ENCODE measurements at regions not wholly inside any gene's neighbourhood (a gene's known extent, or its start where the extent isn't known, plus 50 kb on each side); places are given as distances from the start of the nearest gene placed in this dataset.

GRCh38 chr4:125550769-125551168 lies 236.0 kb downstream of the FAT4 start:
- Histone ChIP-seq H3K4me2 (ENCODE audit: low read depth, low read length) (no peak overlapping the region), H3F3A (ENCODE audit: insufficient read depth, low read length) (no peaks in the 10 kb centered on the region), H3K79me2 (ENCODE audit: low read length) (no peaks in the 10 kb centered on the region), H3K36me3 (replicated peaks; ENCODE audit: insufficient read depth, low read length) (no peaks in the 10 kb centered on the region), H3K9ac (ENCODE audit: low read length) (no peak overlapping the region), H2AFZ (ENCODE audit: low read length) (no peak overlapping the region), H3K27me3 (replicated peaks; ENCODE audit: insufficient read depth, low read length) (no peaks in the 10 kb centered on the region), H3K27ac (ENCODE audit: low read length) (no peak overlapping the region), H3K9me3 (replicated peaks; ENCODE audit: insufficient read depth, low read length) (no peaks in the 10 kb centered on the region), H3K4me3 (ENCODE audit: low read length) (no peak overlapping the region), H4K20me1 (ENCODE audit: insufficient read depth, low read length) (no peaks in the 10 kb centered on the region), H3K4me1 (ENCODE audit: low read length) (no peaks in the 10 kb centered on the region), H3K9me2 (replicated peaks; ENCODE audit: insufficient read depth, low read length) (no peaks in the 10 kb centered on the region)
- no peak for DNase-seq
- TF ChIP-seq EZH2phosphoT487 (IDR thresholded peaks at IDR 0.05; ENCODE audit: low read length) (no peak), CTCF (IDR thresholded peaks at IDR 0.05; ENCODE audit: low read length) (no peak), EZH2 (optimal IDR thresholded peaks at IDR 0.05; ENCODE audit: low read depth, low read length) (no peak)

GRCh38 chr4:125551466-125551865 lies 236.7 kb downstream of the FAT4 start:
- H3K27ac ChIP-seq (ENCODE audit: low read length): no peak overlapping the region
- no peak for DNase-seq
- H3K79me2 ChIP-seq (ENCODE audit: low read length): no peaks in the 10 kb centered on the region
- H4K20me1 ChIP-seq (ENCODE audit: insufficient read depth, low read length): no peaks in the 10 kb centered on the region
- H2AFZ ChIP-seq (ENCODE audit: low read length): no peak overlapping the region
- H3K9ac ChIP-seq (ENCODE audit: low read length): no peak overlapping the region
- TF ChIP-seq EZH2 (optimal IDR thresholded peaks at IDR 0.05; ENCODE audit: low read depth, low read length) (no peak), CTCF (IDR thresholded peaks at IDR 0.05; ENCODE audit: low read length) (no peak), EZH2phosphoT487 (IDR thresholded peaks at IDR 0.05; ENCODE audit: low read length) (no peak)
- H3K27me3 ChIP-seq (replicated peaks; ENCODE audit: insufficient read depth, low read length): no peaks in the 10 kb centered on the region
- H3F3A ChIP-seq (ENCODE audit: insufficient read depth, low read length): no peaks in the 10 kb centered on the region
- H3K4me1 ChIP-seq (ENCODE audit: low read length): no peaks in the 10 kb centered on the region
- no peaks in the 10 kb centered on the region for H3K9me3 ChIP-seq (replicated peaks; ENCODE audit: insufficient read depth, low read length)
- no peaks in the 10 kb centered on the region for H3K9me2 ChIP-seq (replicated peaks; ENCODE audit: insufficient read depth, low read length)
- H3K4me2 ChIP-seq (ENCODE audit: low read depth, low read length): no peak overlapping the region
- H3K4me3 ChIP-seq (ENCODE audit: low read length): no peak overlapping the region
- no peaks in the 10 kb centered on the region for H3K36me3 ChIP-seq (replicated peaks; ENCODE audit: insufficient read depth, low read length)

GRCh38 chr4:125551967-125552366 lies 237.2 kb downstream of the FAT4 start:
- Histone ChIP-seq H3K27ac (ENCODE audit: low read length) (no peak overlapping the region), H3K4me2 (ENCODE audit: low read depth, low read length) (no peak overlapping the region), H2AFZ (ENCODE audit: low read length) (no peak overlapping the region), H3K9ac (ENCODE audit: low read length) (no peak overlapping the region), H4K20me1 (ENCODE audit: insufficient read depth, low read length) (no peaks in the 10 kb centered on the region), H3K36me3 (replicated peaks; ENCODE audit: insufficient read depth, low read length) (no peaks in the 10 kb centered on the region), H3F3A (ENCODE audit: insufficient read depth, low read length) (no peaks in the 10 kb centered on the region), H3K4me3 (ENCODE audit: low read length) (no peak overlapping the region), H3K9me2 (replicated peaks; ENCODE audit: insufficient read depth, low read length) (no peaks in the 10 kb centered on the region), H3K4me1 (ENCODE audit: low read length) (no peaks in the 10 kb centered on the region), H3K9me3 (replicated peaks; ENCODE audit: insufficient read depth, low read length) (no peaks in the 10 kb centered on the region), H3K27me3 (replicated peaks; ENCODE audit: insufficient read depth, low read length) (no peaks in the 10 kb centered on the region), H3K79me2 (ENCODE audit: low read length) (no peaks in the 10 kb centered on the region)
- TF ChIP-seq EZH2phosphoT487 (IDR thresholded peaks at IDR 0.05; ENCODE audit: low read length): no peak
- TF ChIP-seq EZH2 (optimal IDR thresholded peaks at IDR 0.05; ENCODE audit: low read depth, low read length): no peak
- TF ChIP-seq CTCF (IDR thresholded peaks at IDR 0.05; ENCODE audit: low read length): no peak
- DNase-seq: no peak
